ENCODE measurements at regions not wholly inside any gene's neighbourhood (a gene's known extent, or its start where the extent isn't known, plus 50 kb on each side); places are given as distances from the start of the nearest gene placed in this dataset.
A peak's percentile ranks its signal among the peaks of the same experiment; 100 is the strongest.

DNA sequence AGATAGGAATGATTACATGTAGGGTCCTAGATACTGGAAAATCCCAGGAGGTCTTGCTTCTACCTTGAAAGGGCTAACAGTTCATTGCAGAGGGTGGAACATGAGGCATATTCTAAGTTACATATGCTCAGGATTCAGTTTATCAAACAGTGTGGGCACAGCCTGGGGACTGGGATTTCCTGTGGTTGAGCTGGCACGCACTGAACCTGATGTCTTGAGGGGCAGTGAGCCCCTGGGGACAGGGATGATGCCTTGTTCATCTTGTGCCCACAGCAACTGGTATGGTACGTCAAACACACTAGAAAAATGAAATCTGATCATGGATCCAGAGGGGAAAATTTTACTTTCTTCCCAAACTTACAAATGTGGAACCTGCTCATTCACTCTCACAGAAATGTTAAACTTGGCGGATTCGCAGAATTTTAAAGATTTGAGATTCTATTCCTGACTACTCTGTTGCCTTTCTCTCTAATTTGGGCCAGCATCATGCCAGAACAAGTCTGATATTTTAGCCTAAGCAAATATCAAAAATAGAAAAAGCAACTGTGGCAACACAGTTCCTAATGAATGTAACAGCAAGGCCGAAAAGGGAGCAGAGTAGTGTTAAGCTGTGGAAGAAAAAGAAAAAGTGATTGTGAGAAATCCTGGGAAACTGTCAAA lies 68.2 kb upstream of the COL24A1 start:
- TF ChIP-seq, protein P1, sequence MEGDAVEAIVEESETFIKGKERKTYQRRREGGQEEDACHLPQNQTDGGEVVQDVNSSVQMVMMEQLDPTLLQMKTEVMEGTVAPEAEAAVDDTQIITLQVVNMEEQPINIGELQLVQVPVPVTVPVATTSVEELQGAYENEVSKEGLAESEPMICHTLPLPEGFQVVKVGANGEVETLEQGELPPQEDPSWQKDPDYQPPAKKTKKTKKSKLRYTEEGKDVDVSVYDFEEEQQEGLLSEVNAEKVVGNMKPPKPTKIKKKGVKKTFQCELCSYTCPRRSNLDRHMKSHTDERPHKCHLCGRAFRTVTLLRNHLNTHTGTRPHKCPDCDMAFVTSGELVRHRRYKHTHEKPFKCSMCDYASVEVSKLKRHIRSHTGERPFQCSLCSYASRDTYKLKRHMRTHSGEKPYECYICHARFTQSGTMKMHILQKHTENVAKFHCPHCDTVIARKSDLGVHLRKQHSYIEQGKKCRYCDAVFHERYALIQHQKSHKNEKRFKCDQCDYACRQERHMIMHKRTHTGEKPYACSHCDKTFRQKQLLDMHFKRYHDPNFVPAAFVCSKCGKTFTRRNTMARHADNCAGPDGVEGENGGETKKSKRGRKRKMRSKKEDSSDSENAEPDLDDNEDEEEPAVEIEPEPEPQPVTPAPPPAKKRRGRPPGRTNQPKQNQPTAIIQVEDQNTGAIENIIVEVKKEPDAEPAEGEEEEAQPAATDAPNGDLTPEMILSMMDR (IDR thresholded peaks at IDR 0.05; ENCODE audit: control insufficient read depth, insufficient read depth, low read depth, low read length, missing control alignments) = no peak
- no peak for DNase-seq (ENCODE audit: low read depth)

DNA sequence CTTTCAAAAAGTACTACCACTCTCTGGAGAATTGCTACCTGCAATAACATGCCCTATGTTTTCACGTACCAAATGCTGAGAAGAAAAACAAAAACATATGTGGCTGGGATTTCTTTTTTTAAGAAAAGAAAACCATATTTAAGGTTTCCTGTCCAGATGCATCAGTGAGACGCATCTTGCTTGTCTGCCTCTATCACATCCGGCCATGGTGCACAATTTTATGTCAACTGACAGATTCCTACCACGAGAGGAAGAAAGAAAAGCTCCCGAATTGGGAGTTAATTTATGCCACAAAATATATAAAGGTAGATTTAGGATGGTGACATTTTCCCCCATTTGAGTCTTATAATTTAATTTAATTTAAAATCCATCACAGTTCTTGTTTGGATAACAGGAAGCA lies 62.3 kb upstream of the COL24A1 start:
- TF ChIP-seq, protein P1 (IDR thresholded peaks at IDR 0.05; ENCODE audit: control insufficient read depth, insufficient read depth, low read depth, low read length, missing control alignments) = no peak
- no peak overlapping the region for H3K4me3 ChIP-seq (ENCODE audit: control insufficient read depth, low read depth, low read length)
- no peak for DNase-seq (ENCODE audit: low read depth)

More for the DNA sequence above, 68.2 kb upstream of the COL24A1 start:
- H3K4me3 ChIP-seq (ENCODE audit: control insufficient read depth, low read depth, low read length) = no peak overlapping the region

DNA sequence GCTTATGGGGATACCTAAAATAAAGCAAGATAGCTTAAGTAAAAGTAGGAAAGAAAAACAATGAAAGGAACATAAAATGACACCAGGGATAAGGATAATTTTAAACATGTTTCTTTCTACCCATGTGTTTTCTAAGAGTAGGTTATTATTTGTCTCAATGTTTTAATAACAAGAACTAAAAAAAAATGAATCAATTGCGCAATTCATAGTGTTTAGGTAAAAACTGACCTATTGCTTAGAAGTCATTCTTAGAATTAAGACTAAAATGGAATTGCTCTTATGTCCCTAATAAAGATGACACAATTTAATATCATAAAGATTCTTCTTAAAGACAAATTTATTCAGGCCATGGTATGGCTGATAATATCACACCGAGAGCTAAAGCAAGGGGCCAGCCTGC lies 58.0 kb upstream of the COL24A1 start:
- DNase-seq (ENCODE audit: low read depth) = no peak
- H3K4me3 ChIP-seq (ENCODE audit: control insufficient read depth, low read depth, low read length) = no peak overlapping the region
- TF ChIP-seq, protein P1 (IDR thresholded peaks at IDR 0.05; ENCODE audit: control insufficient read depth, insufficient read depth, low read depth, low read length, missing control alignments) = no peak

DNA sequence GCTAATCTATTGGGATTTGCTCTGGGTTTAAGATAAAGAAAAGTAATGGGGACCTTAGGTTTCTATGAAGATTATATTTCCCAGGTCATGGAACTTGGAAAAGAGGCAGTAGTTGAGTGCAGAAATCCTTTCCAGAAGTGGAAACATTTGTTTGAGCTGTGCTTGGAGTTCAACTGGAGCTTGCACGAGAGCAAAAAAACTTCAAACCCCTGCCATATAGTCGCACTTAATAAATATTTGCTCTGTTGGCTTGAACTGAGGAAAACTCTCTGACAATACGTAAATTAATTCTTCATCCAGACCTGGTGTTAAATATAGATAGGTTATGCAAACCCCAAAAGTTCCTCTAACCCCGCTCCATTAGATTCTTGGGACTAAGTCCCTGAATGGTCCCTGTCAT lies 52.8 kb upstream of the COL24A1 start:
- H3K4me3 ChIP-seq (ENCODE audit: control insufficient read depth, low read depth, low read length) = no peak overlapping the region
- TF ChIP-seq, protein P1 (IDR thresholded peaks at IDR 0.05; ENCODE audit: control insufficient read depth, insufficient read depth, low read depth, low read length, missing control alignments) = no peak
- DNase-seq (ENCODE audit: low read depth) = no peak

DNA sequence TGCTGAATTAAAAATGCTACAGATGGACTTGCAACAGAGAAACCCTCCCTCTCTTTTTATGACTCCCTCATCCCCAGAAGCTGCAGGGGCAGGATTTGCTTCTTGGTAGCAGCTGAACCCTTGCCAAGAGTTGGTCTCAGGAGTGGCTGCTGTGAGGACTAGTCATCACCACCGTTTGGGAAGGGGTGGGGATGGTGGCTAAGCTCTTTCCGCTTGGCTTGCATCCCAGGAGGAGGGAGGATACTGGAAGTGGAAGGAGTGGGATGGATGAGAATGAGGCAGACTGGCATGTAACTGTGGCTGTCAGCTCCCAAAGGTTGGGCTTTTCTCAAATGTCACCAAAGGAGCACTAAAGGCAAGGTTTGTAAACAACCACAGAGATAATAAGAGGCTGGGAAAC lies 50.8 kb upstream of the COL24A1 start:
- H3K4me3 ChIP-seq (ENCODE audit: control insufficient read depth, low read depth, low read length) = no peak overlapping the region
- TF ChIP-seq, protein P1 (IDR thresholded peaks at IDR 0.05; ENCODE audit: control insufficient read depth, insufficient read depth, low read depth, low read length, missing control alignments) = no peak
- peak; percentile 75 for DNase-seq (ENCODE audit: low read depth)

Measured in AG09309 (cell line).